Colonic mucosa (tissue), 4 donors: ENCODE measurements at regions not wholly inside any gene's neighbourhood (a gene's known extent, or its start where the extent isn't known, plus 50 kb on each side); places are given as distances from the start of the nearest gene placed in this dataset.

Experiments used
- DNase-seq: peaks from one replicate; pipeline ENCODE4 v3.0.0-alpha.2; 2020
- H3K27ac ChIP-seq: fragments of 200-600 bp; one replicate; pipeline ENCODE4 v1.8.0; 2021
- H3K27me3 ChIP-seq: fragments of 200-600 bp; one replicate; pipeline ENCODE4 v1.8.0; 2021
- H3K36me3 ChIP-seq: fragments of 200-600 bp; one replicate; pipeline ENCODE4 v1.8.0; 2021
- H3K4me1 ChIP-seq: fragments of 200-600 bp; one replicate; pipeline ENCODE4 v1.8.0; 2021; ENCODE audit warnings: mild to moderate bottlenecking
- H3K4me3 ChIP-seq: fragments of 200-600 bp; one replicate; pipeline ENCODE4 v1.8.0; 2021
- H3K9ac ChIP-seq, 2 donors: one replicate each; pipeline ENCODE4 v1.7.0; 2013; ENCODE audit warnings: control low read depth in 2 of 2, low read depth in 2 of 2, low read length in 2 of 2
- H3K9me3 ChIP-seq: fragments of 200-600 bp; one replicate; pipeline ENCODE4 v1.8.0; 2021
- intact Hi-C: fragments of 100-400 bp; cut with DNase I; formaldehyde crosslinking; loops from one replicate; pipeline ENCODE4 v1.14.1; 2022
- TF ChIP-seq, protein P1 (sequence below): fragments of 200-600 bp; IDR thresholded peaks from one replicate; pipeline ENCODE4 v1.8.0; 2022; ENCODE audit warnings: antibody characterized with exemption, mild to moderate bottlenecking
- donor health status: healthy.
- donor health status: DM: no; HTN: no; CAD: no.
- donor health status: DM: no; HTN: no; CAD: no.

DNA sequence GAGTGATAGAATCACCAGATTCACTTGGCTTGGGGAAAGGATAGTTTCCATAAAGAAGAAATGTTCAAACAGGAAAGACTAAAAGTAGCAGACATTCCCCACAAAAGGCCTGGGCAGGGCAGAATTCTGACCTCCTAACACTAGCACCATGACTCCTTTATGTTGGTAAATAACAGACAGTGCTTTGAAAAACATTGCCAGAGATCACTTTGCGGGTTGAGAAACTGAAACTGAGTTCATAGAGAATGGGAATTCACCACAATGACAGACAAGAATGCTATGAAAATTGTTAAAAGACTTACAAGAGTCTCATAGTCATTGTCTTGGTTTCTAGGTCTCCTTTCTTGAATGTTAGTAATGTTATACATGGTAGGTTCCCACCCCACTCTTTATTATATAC is 172.5 kb upstream of the GLRA1 start:
- H3K27ac ChIP-seq: no peak overlapping the region
- H3K4me3 ChIP-seq: no peak overlapping the region
- no peaks in the 10 kb centered on the region for H3K27me3 ChIP-seq
- no peak overlapping the region for H3K9ac ChIP-seq
- no peaks in the 10 kb centered on the region for H3K4me1 ChIP-seq
- TF ChIP-seq, protein P1, sequence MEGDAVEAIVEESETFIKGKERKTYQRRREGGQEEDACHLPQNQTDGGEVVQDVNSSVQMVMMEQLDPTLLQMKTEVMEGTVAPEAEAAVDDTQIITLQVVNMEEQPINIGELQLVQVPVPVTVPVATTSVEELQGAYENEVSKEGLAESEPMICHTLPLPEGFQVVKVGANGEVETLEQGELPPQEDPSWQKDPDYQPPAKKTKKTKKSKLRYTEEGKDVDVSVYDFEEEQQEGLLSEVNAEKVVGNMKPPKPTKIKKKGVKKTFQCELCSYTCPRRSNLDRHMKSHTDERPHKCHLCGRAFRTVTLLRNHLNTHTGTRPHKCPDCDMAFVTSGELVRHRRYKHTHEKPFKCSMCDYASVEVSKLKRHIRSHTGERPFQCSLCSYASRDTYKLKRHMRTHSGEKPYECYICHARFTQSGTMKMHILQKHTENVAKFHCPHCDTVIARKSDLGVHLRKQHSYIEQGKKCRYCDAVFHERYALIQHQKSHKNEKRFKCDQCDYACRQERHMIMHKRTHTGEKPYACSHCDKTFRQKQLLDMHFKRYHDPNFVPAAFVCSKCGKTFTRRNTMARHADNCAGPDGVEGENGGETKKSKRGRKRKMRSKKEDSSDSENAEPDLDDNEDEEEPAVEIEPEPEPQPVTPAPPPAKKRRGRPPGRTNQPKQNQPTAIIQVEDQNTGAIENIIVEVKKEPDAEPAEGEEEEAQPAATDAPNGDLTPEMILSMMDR: no peak
- intact Hi-C loops: no loop called here
- no peak for DNase-seq
- H3K36me3 ChIP-seq: no peaks in the 10 kb centered on the region
- H3K9me3 ChIP-seq: no peaks in the 10 kb centered on the region

DNA sequence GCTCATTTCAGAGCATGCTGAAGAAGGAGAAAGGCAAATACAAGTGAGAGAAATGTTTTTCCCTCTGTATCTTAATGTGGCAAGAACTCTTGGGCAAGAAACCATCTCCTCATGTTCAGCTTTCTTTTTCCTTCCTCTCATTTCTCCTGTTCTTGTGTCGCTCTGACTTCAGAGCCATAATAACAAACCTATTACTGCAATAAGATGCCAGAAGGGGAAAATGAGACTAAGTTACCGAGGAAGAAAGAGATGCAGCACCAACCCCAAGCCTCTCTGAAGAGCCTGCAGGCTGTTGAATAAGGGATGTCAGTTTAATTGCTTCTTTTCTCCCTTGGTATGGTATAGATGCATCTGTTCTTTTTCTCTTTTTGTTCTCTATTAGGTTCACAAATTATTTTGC is 170.1 kb upstream of the GLRA1 start:
- TF ChIP-seq, protein P1: no peak
- Histone ChIP-seq H3K27ac (no peak overlapping the region), H3K4me3 (no peak overlapping the region), H3K4me1 (no peaks in the 10 kb centered on the region), H3K27me3 (no peaks in the 10 kb centered on the region), H3K9me3 (no peaks in the 10 kb centered on the region), H3K9ac (no peak overlapping the region), H3K36me3 (no peaks in the 10 kb centered on the region)
- DNase-seq: no peak
- intact Hi-C loops: no loop called here

DNA sequence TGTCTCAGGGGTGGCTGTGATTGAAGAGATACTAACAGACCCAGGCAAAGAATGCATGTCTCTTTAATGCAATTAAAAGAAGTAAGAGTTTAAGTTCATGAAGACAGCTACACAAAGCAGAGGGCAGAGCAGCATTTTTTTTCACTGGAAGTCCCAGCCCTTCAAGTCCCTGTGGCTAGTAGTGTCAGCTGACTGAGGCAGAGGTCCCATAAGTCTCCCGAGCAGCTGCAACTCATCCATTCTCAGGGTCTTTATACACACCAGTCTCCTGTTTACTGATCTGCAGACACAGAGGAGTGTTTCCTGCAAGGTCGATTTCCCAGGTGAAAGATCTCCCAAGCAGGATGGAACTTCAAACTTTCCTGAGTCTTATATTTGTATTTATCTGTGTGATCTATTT is 169.4 kb upstream of the GLRA1 start:
- H3K27ac ChIP-seq: no peak overlapping the region
- no peaks in the 10 kb centered on the region for H3K27me3 ChIP-seq
- no peaks in the 10 kb centered on the region for H3K4me1 ChIP-seq
- no peak for DNase-seq
- H3K36me3 ChIP-seq: no peaks in the 10 kb centered on the region
- no peak overlapping the region for H3K4me3 ChIP-seq
- H3K9me3 ChIP-seq: no peaks in the 10 kb centered on the region
- intact Hi-C loops: no loop called here
- H3K9ac ChIP-seq: no peak overlapping the region
- TF ChIP-seq, protein P1: no peak

DNA sequence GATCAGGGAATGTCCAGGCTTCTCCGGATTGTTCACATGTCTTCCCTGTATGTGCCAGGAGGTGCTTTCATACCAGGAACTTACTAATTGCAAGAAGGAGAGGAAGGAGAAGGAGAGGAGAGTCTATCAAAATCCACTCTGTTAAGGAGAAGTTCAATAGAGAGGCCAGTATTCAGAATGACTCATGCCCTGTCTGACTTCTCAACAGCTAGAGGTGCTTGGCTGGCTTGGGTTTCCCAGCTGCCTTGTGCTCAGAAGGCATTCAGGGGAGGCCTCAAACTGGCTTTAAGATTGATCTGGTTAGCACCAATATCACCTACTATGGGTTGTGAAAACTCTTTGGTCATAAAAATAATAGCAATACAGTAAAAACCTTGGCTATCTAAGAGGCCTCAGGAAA is 167.9 kb upstream of the GLRA1 start:
- H3K4me3 ChIP-seq: no peak overlapping the region
- H3K27ac ChIP-seq: no peak overlapping the region
- no peak overlapping the region for H3K9ac ChIP-seq
- no peaks in the 10 kb centered on the region for H3K27me3 ChIP-seq
- H3K36me3 ChIP-seq: no peaks in the 10 kb centered on the region
- TF ChIP-seq, protein P1: no peak
- H3K4me1 ChIP-seq: no peaks in the 10 kb centered on the region
- no peak for DNase-seq
- intact Hi-C loops: no loop called here
- no peaks in the 10 kb centered on the region for H3K9me3 ChIP-seq

DNA sequence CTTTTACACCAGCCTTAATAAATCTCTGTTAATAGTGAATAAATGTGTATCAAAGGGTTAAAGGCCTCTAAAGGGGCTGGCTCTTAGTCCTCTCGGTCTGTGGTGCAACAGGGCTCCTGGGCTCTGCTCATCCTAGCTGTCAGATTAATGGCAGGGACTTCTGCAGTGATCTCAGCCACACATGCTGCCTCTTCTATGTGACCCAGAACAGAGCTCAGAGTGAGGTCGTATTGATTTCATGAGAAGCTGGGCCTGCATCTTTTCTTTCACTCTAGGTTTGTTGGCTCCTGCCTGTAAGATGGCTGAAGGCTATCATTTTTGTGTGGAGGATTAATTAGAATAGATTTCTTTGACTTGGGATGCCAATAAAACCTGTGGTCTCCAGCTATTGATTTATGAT is 165.0 kb upstream of the GLRA1 start:
- Histone ChIP-seq H3K27me3 (no peaks in the 10 kb centered on the region), H3K36me3 (no peaks in the 10 kb centered on the region), H3K9me3 (no peaks in the 10 kb centered on the region), H3K4me3 (no peak overlapping the region), H3K9ac (no peak overlapping the region), H3K27ac (no peak overlapping the region), H3K4me1 (no peaks in the 10 kb centered on the region)
- TF ChIP-seq, protein P1: no peak
- intact Hi-C loops: no loop called here
- DNase-seq: no peak

DNA sequence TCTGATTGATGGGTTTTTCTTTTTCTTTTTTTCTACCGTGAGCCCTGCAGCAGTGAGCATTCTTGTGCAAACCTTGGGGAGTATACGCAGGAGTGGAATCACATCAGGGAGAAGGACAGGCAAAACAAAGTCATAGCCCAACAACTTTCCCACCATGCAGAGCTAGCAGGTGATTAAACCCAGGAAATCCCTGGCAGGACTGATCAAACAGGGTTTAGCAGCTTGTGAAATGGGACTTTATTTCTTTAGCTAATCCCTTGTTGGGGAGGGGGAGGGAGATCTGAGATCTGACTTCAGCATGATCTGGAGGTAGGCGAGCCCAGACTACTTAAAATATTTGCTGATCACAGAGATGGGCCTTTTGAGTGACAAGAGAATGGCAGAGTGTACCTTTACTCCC is 162.0 kb upstream of the GLRA1 start:
- no peaks in the 10 kb centered on the region for H3K27me3 ChIP-seq
- H3K4me3 ChIP-seq: no peak overlapping the region
- no peaks in the 10 kb centered on the region for H3K36me3 ChIP-seq
- no peak overlapping the region for H3K27ac ChIP-seq
- no peaks in the 10 kb centered on the region for H3K4me1 ChIP-seq
- H3K9me3 ChIP-seq: no peaks in the 10 kb centered on the region
- DNase-seq: no peak
- intact Hi-C loops: no loop called here
- no peak overlapping the region for H3K9ac ChIP-seq
- TF ChIP-seq, protein P1: no peak
